ENCODE measurements at regions not wholly inside any gene's neighbourhood (a gene's known extent, or its start where the extent isn't known, plus 50 kb on each side); places are given as distances from the start of the nearest gene placed in this dataset.

GRCh38 chr1:182126272-182126800, 64.8 kb upstream of the ZNF648 start:
- no peak for TF ChIP-seq CTCF (IDR thresholded peaks at IDR 0.05)
- no peak for TF ChIP-seq POLR2A (IDR thresholded peaks at IDR 0.05)

All from Peyer's patch (tissue), 4 donors.